ENCODE measurements at regions not wholly inside any gene's neighbourhood (a gene's known extent, or its start where the extent isn't known, plus 50 kb on each side); places are given as distances from the start of the nearest gene placed in this dataset.

DNA sequence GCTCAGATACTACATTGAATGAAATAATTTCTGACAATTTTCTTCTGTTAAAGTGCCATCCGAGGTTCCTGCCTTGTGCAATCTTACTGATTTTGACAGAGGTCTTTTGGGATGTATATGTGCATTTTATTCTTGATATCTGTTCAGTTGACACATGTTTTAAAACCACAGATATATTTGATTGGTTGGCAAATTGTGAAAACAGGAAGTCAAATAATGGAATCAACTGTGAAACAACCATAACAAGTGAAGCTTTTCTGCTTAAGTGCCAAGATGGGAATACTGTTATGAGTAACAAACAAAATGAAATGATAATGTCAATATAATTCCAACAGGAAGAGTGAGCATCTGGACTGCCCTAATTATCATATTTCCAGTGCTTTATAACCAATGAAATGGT is 84.9 kb upstream of the TET2 start:
- Histone ChIP-seq H4K20me1 (ENCODE audit: insufficient read depth, low read length, poor library complexity, severe bottlenecking) (no peaks in the 10 kb centered on the region), H3K4me1 (ENCODE audit: insufficient read depth, low read length, poor library complexity, severe bottlenecking) (no peaks in the 10 kb centered on the region), H3K9me3 (ENCODE audit: insufficient read depth, low read depth, low read length) (no peaks in the 10 kb centered on the region), H3K4me3 (ENCODE audit: low read length, poor library complexity, severe bottlenecking) (no peak overlapping the region), H3K9ac (ENCODE audit: low read depth, low read length, poor library complexity, severe bottlenecking) (no peak overlapping the region), H3K36me3 (ENCODE audit: insufficient read depth, low read length) (no peaks in the 10 kb centered on the region), H3K79me2 (ENCODE audit: insufficient read depth, low read length) (no peaks in the 10 kb centered on the region), H3F3A (ENCODE audit: low read depth) (no peaks in the 10 kb centered on the region), H2AFZ (ENCODE audit: low read length) (0 out of 2 replicates have a peak overlapping the region, but pooled peaks have one; percentile 27), H3K27me3 (ENCODE audit: insufficient read depth, low read length, poor library complexity, severe bottlenecking) (no peaks in the 10 kb centered on the region), H3K4me2 (ENCODE audit: low read depth, low read length, poor library complexity, severe bottlenecking) (no peak overlapping the region), H3K9me2 (replicated peaks; ENCODE audit: low read depth, low read length) (no peaks in the 10 kb centered on the region)
- TF ChIP-seq, protein P1, sequence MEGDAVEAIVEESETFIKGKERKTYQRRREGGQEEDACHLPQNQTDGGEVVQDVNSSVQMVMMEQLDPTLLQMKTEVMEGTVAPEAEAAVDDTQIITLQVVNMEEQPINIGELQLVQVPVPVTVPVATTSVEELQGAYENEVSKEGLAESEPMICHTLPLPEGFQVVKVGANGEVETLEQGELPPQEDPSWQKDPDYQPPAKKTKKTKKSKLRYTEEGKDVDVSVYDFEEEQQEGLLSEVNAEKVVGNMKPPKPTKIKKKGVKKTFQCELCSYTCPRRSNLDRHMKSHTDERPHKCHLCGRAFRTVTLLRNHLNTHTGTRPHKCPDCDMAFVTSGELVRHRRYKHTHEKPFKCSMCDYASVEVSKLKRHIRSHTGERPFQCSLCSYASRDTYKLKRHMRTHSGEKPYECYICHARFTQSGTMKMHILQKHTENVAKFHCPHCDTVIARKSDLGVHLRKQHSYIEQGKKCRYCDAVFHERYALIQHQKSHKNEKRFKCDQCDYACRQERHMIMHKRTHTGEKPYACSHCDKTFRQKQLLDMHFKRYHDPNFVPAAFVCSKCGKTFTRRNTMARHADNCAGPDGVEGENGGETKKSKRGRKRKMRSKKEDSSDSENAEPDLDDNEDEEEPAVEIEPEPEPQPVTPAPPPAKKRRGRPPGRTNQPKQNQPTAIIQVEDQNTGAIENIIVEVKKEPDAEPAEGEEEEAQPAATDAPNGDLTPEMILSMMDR (conservative IDR thresholded peaks at IDR 0.05; ENCODE audit: low read length): no peak
- no peak for TF ChIP-seq EZH2phosphoT487 (IDR thresholded peaks at IDR 0.05; ENCODE audit: borderline replicate concordance)

DNA sequence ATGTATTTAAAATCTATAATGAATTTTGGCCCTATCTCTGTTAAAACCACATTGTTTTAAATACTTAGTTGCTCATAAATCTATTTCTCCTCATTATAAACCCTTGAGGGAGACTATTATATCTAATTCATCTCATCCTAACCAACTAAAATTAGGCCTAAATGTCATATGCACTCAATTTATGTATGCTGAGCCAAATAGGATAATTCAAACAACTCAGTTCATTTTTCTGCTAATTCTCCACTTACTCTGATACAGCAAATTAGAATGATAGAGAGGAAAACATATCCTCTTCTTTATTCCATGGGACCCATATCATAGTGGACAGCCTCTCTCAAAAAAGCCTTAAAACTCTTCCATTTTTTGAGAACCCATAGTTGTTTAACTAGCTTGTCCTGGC is 80.3 kb upstream of the TET2 start:
- no peaks in the 10 kb centered on the region for H3K9me3 ChIP-seq (ENCODE audit: insufficient read depth, low read depth, low read length)
- no peaks in the 10 kb centered on the region for H4K20me1 ChIP-seq (ENCODE audit: insufficient read depth, low read length, poor library complexity, severe bottlenecking)
- no peaks in the 10 kb centered on the region for H3K9me2 ChIP-seq (replicated peaks; ENCODE audit: low read depth, low read length)
- H3K4me1 ChIP-seq (ENCODE audit: insufficient read depth, low read length, poor library complexity, severe bottlenecking): no peaks in the 10 kb centered on the region
- H3K27me3 ChIP-seq (ENCODE audit: insufficient read depth, low read length, poor library complexity, severe bottlenecking): no peaks in the 10 kb centered on the region
- no peaks in the 10 kb centered on the region for H3K79me2 ChIP-seq (ENCODE audit: insufficient read depth, low read length)
- no peaks in the 10 kb centered on the region for H3F3A ChIP-seq (ENCODE audit: low read depth)
- TF ChIP-seq EZH2phosphoT487 (IDR thresholded peaks at IDR 0.05; ENCODE audit: borderline replicate concordance): no peak
- TF ChIP-seq, protein P1 (conservative IDR thresholded peaks at IDR 0.05; ENCODE audit: low read length): no peak
- no peak overlapping the region for H3K9ac ChIP-seq (ENCODE audit: low read depth, low read length, poor library complexity, severe bottlenecking)
- H3K4me3 ChIP-seq (ENCODE audit: low read length, poor library complexity, severe bottlenecking): no peak overlapping the region
- no peak overlapping the region for H2AFZ ChIP-seq (ENCODE audit: low read length)
- H3K36me3 ChIP-seq (ENCODE audit: insufficient read depth, low read length): no peaks in the 10 kb centered on the region
- H3K4me2 ChIP-seq (ENCODE audit: low read depth, low read length, poor library complexity, severe bottlenecking): no peak overlapping the region

DNA sequence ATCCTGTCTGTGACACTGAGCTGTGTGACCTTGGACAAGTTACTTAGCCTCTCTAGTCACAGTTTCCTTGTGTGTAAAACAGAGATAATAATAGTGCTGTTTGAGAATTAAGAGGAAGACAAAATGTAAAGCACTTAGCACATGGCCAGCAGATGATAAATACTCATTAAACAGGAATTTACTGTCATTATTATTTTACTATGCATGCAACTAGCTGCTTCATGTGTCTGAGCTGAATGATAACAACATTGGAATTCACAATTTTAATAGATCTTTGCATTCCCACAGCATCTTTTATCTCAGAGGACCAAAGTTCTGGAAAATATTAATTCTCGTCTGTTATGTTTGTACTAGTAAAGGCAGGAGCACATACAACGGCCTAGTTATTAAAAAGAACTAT is 79.2 kb upstream of the TET2 start:
- Histone ChIP-seq H3K9me2 (replicated peaks; ENCODE audit: low read depth, low read length) (no peaks in the 10 kb centered on the region), H3K27me3 (ENCODE audit: insufficient read depth, low read length, poor library complexity, severe bottlenecking) (no peaks in the 10 kb centered on the region), H4K20me1 (ENCODE audit: insufficient read depth, low read length, poor library complexity, severe bottlenecking) (no peaks in the 10 kb centered on the region), H2AFZ (ENCODE audit: low read length) (no peak overlapping the region), H3F3A (ENCODE audit: low read depth) (no peaks in the 10 kb centered on the region), H3K36me3 (ENCODE audit: insufficient read depth, low read length) (no peaks in the 10 kb centered on the region), H3K9ac (ENCODE audit: low read depth, low read length, poor library complexity, severe bottlenecking) (no peak overlapping the region), H3K9me3 (ENCODE audit: insufficient read depth, low read depth, low read length) (no peaks in the 10 kb centered on the region), H3K4me1 (ENCODE audit: insufficient read depth, low read length, poor library complexity, severe bottlenecking) (no peaks in the 10 kb centered on the region), H3K4me3 (ENCODE audit: low read length, poor library complexity, severe bottlenecking) (no peak overlapping the region), H3K79me2 (ENCODE audit: insufficient read depth, low read length) (no peaks in the 10 kb centered on the region), H3K4me2 (ENCODE audit: low read depth, low read length, poor library complexity, severe bottlenecking) (no peak overlapping the region)
- no peak for TF ChIP-seq EZH2phosphoT487 (IDR thresholded peaks at IDR 0.05; ENCODE audit: borderline replicate concordance)
- TF ChIP-seq, protein P1 (conservative IDR thresholded peaks at IDR 0.05; ENCODE audit: low read length): no peak

All from Loucy (cell line).